Aorta (tissue), 5 donors: ENCODE measurements at regions not wholly inside any gene's neighbourhood (a gene's known extent, or its start where the extent isn't known, plus 50 kb on each side); places are given as distances from the start of the nearest gene placed in this dataset.

Source experiments
- ATAC-seq: fragments of 200-7000 bp; cut with Tn5 transposase; one replicate; pipeline ENCODE4 v1.9.1; 2022; ENCODE audit warnings: moderate library complexity; ENCODE audit not compliant: low FRiP score
- DNase-seq, 2 donors: peaks; one replicate each; pipeline ENCODE4 v3.0.0-alpha.2; 2020
- H3K27ac ChIP-seq, 2 donors: one replicate each; pipeline ENCODE4 v1.5.1; 2013; ENCODE audit warnings: low read length in 2 of 2, mild to moderate bottlenecking in 2 of 2, moderate library complexity in 2 of 2, control low read depth in 1 of 2, inconsistent platforms in 1 of 2, low read depth in 1 of 2
- H3K27me3 ChIP-seq, 2 donors: one replicate each; pipeline ENCODE4 v1.6.1; 2013; ENCODE audit warnings: control low read depth in 1 of 2, low read length in 1 of 2, mild to moderate bottlenecking in 1 of 2, moderate library complexity in 1 of 2; ENCODE audit not compliant: insufficient read depth in 2 of 2, control insufficient read depth in 1 of 2
- H3K36me3 ChIP-seq, 2 donors: one replicate each; pipeline ENCODE4 v1.6.1; 2013; ENCODE audit warnings: control low read depth in 1 of 2, low read length in 1 of 2, mild to moderate bottlenecking in 1 of 2; ENCODE audit not compliant: insufficient read depth in 2 of 2, control insufficient read depth in 1 of 2
- H3K4me1 ChIP-seq, 2 donors: one replicate each; pipeline ENCODE4 v1.6.1; 2013; ENCODE audit warnings: low read length in 2 of 2, control low read depth in 1 of 2, mild to moderate bottlenecking in 1 of 2, moderate library complexity in 1 of 2; ENCODE audit not compliant: insufficient read depth in 2 of 2, control insufficient read depth in 1 of 2
- H3K4me3 ChIP-seq, 2 donors: one replicate each; pipeline ENCODE4 v1.5.1; 2013; ENCODE audit warnings: low read length in 2 of 2, control low read depth in 1 of 2, mild to moderate bottlenecking in 1 of 2
- H3K9me3 ChIP-seq: one replicate; pipeline ENCODE4 v1.6.1; 2013; ENCODE audit warnings: mild to moderate bottlenecking, low read length; ENCODE audit not compliant: control insufficient read depth
- WGBS, 2 donors: extraction: QIAGEN DNeasy Blood & Tissue Kit; methylation state at CpG; one replicate each; pipeline ENCODE4 v1.1.7; 2013; 5-methylcytosine and 5-hydroxymethylcytosine counted together
- intact Hi-C, 2 donors: fragments of 100-400 bp; cut with DNase I; formaldehyde crosslinking; loops; one replicate each; pipeline versions ENCODE4 v1.14.2 to v1.15.0; 2022
- donor health status: healthy with polysubstance abuse.
- donor health status: Bipolar disorder and iron deficiency.
- donor health status: DM: no; HTN: no; CAD: no.
- donor health status: DM: no; HTN: no; CAD: no.
- donor health status: DM: yes; HTN: yes; CAD: no.

- Histone ChIP-seq H3K4me3 (no peak overlapping the region), H3K4me1 (no peaks in the 10 kb centered on the region), H3K27ac (no peak overlapping the region), H3K36me3 (no peaks in the 10 kb centered on the region), H3K27me3 (no peaks in the 10 kb centered on the region), H3K9me3 (peaks cover 4% of the 10 kb centered on the region)
- ATAC-seq, result no peak
- WGBS, 2 donors, result 85 to 88% methylated on average over 2 of the region's 2 CpGs
- intact Hi-C loops, result no loop called here
- no peak for DNase-seq
These were observed 192.5 kb downstream of the WNT5A start for GRCh38 chr3:55294557-55294956.

GRCh38 chr3:55292360-55292759 is 194.7 kb downstream of the WNT5A start:
- no peak for ATAC-seq
- WGBS, 2 donors, result 14 to 24% methylated on average over 9 of the region's 9 CpGs
- Histone ChIP-seq H3K36me3 (no peaks in the 10 kb centered on the region), H3K4me3 (no peak overlapping the region), H3K4me1 (no peaks in the 10 kb centered on the region), H3K27ac (no peak overlapping the region), H3K9me3 (no peaks in the 10 kb centered on the region), H3K27me3 (no peaks in the 10 kb centered on the region)
- DNase-seq, result no peak
- intact Hi-C loops, result no loop called here

- ATAC-seq, result no peak
- Histone ChIP-seq H3K36me3 (no peaks in the 10 kb centered on the region), H3K4me1 (no peaks in the 10 kb centered on the region), H3K4me3 (no peak overlapping the region), H3K9me3 (peaks cover 2% of the 10 kb centered on the region), H3K27me3 (no peaks in the 10 kb centered on the region), H3K27ac (no peak overlapping the region)
- intact Hi-C loops, result no loop called here
- no peak for DNase-seq
These were observed 198.4 kb downstream of the WNT5A start for GRCh38 chr3:55288657-55289056.

GRCh38 chr3:55286693-55287092 is 200.4 kb downstream of the WNT5A start:
- H3K36me3 ChIP-seq, result no peaks in the 10 kb centered on the region
- H3K4me3 ChIP-seq, result no peak overlapping the region
- 3 to 6% methylated on average over 1 of the region's 1 CpG for WGBS, 2 donors
- peaks cover 2% of the 10 kb centered on the region for H3K9me3 ChIP-seq
- ATAC-seq, result no peak
- H3K4me1 ChIP-seq, result no peaks in the 10 kb centered on the region
- H3K27ac ChIP-seq, result no peak overlapping the region
- H3K27me3 ChIP-seq, result no peaks in the 10 kb centered on the region
- no peak for DNase-seq
- intact Hi-C loops, result no loop called here

- no peak overlapping the region for H3K27ac ChIP-seq
- H3K4me3 ChIP-seq, result no peak overlapping the region
- WGBS, 2 donors, result 44 to 53% methylated on average over 2 of the region's 2 CpGs
- no peaks in the 10 kb centered on the region for H3K36me3 ChIP-seq
- DNase-seq (no peak), ATAC-seq (no peak)
- peaks cover 2% of the 10 kb centered on the region for H3K9me3 ChIP-seq
- intact Hi-C loops, result no loop called here
- H3K4me1 ChIP-seq, result no peaks in the 10 kb centered on the region
- H3K27me3 ChIP-seq, result no peaks in the 10 kb centered on the region
These were observed 201.9 kb downstream of the WNT5A start for GRCh38 chr3:55285156-55285555.

- Histone ChIP-seq H3K9me3 (peaks cover 2% of the 10 kb centered on the region), H3K27me3 (no peaks in the 10 kb centered on the region), H3K4me1 (no peaks in the 10 kb centered on the region), H3K4me3 (no peak overlapping the region), H3K27ac (no peak overlapping the region), H3K36me3 (no peaks in the 10 kb centered on the region)
- intact Hi-C loops, result no loop called here
- no peak for DNase-seq
- WGBS, 2 donors, result 81 to 85% methylated on average over 2 of the region's 2 CpGs
- no peak for ATAC-seq
These were observed 203.6 kb downstream of the WNT5A start for GRCh38 chr3:55283441-55283925.

- H3K9me3 ChIP-seq, result peaks cover 2% of the 10 kb centered on the region
- no peaks in the 10 kb centered on the region for H3K27me3 ChIP-seq
- no peaks in the 10 kb centered on the region for H3K4me1 ChIP-seq
- ATAC-seq, result no peak
- DNase-seq, result no peak
- no peak overlapping the region for H3K4me3 ChIP-seq
- intact Hi-C loops, result no loop called here
- H3K36me3 ChIP-seq, result no peaks in the 10 kb centered on the region
- WGBS, 2 donors, result 80 to 82% methylated on average over 4 of the region's 4 CpGs
- H3K27ac ChIP-seq, result no peak overlapping the region
These were observed 204.1 kb downstream of the WNT5A start for GRCh38 chr3:55282994-55283393.

- H3K36me3 ChIP-seq, result no peaks in the 10 kb centered on the region
- H3K4me1 ChIP-seq, result no peaks in the 10 kb centered on the region
- ATAC-seq (no peak), DNase-seq (no peak)
- H3K4me3 ChIP-seq, result no peak overlapping the region
- intact Hi-C loops, result no loop called here
- H3K27me3 ChIP-seq, result no peaks in the 10 kb centered on the region
- H3K9me3 ChIP-seq, result peaks cover 4% of the 10 kb centered on the region
- WGBS, 2 donors, result 59 to 73% methylated on average over 2 of the region's 2 CpGs
- H3K27ac ChIP-seq, result no peak overlapping the region
These were observed 215.0 kb downstream of the WNT5A start for GRCh38 chr3:55272031-55272645.

GRCh38 chr3:55271549-55271948 is 215.6 kb downstream of the WNT5A start:
- no peak for ATAC-seq
- DNase-seq, result no peak
- Histone ChIP-seq H3K9me3 (peaks cover 4% of the 10 kb centered on the region), H3K4me3 (no peak overlapping the region), H3K27me3 (no peaks in the 10 kb centered on the region), H3K27ac (no peak overlapping the region), H3K36me3 (no peaks in the 10 kb centered on the region), H3K4me1 (no peaks in the 10 kb centered on the region)
- 37 to 41% methylated on average over 4 of the region's 4 CpGs for WGBS, 2 donors
- intact Hi-C loops, result no loop called here
